ENCODE measurements at regions not wholly inside any gene's neighbourhood (a gene's known extent, or its start where the extent isn't known, plus 50 kb on each side); places are given as distances from the start of the nearest gene placed in this dataset.

DNA sequence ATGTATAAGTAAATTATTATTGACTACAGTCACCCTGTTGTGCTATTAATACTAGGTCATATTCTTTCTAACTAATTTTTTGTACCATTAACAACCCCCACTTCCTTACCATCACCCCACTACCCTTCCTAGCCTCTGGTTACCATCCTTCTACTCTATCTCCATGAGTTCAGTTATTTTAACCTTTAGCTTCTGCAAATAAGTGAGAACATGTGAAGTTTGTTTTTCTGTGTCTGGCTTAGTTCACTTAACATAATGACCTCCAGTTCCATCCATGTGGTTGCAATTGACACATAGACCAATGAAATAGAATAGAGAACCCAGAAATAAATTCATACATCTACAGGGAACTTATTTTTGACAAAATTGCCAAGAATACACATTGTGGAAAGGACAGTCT lies 55.4 kb upstream of the CHRNB4 start:
- DNase-seq = no peak
- no peak for TF ChIP-seq CTCF (IDR thresholded peaks at IDR 0.05)
- H3K4me3 Mint-ChIP-seq = no peak overlapping the region
- ChIA-PET CTCF (interaction anchor here (3.7 kb wide), 1 partner anchor 12 kb away, joined by 23 read pairs; no protein-coding TSS in a partner anchor), POLR2A (no interaction called here)
- no peaks in the 10 kb centered on the region for H3K4me1 Mint-ChIP-seq (ENCODE audit: low read depth)
- H3K36me3 Mint-ChIP-seq (ENCODE audit: low read depth) = no peaks in the 10 kb centered on the region
- ATAC-seq = no peak
- intact Hi-C loops (cut with micrococcal nuclease) = no loop called here
- no peaks in the 10 kb centered on the region for H3K9me3 Mint-ChIP-seq
- H3K27ac Mint-ChIP-seq = no peak overlapping the region
- peaks cover 2% of the 10 kb centered on the region for H3K27me3 Mint-ChIP-seq

GRCh38 chr15:78695854-78696253 lies 54.8 kb upstream of the CHRNB4 start:
- Mint-ChIP-seq H3K27me3 (peaks cover 2% of the 10 kb centered on the region), H3K27ac (no peak overlapping the region), H3K36me3 (ENCODE audit: low read depth) (no peaks in the 10 kb centered on the region), H3K4me3 (no peak overlapping the region), H3K4me1 (ENCODE audit: low read depth) (no peaks in the 10 kb centered on the region), H3K9me3 (no peaks in the 10 kb centered on the region)
- ATAC-seq (no peak), DNase-seq (no peak)
- no peak for TF ChIP-seq CTCF (IDR thresholded peaks at IDR 0.05)
- intact Hi-C loops (cut with micrococcal nuclease) = no loop called here
- ChIA-PET POLR2A (no interaction called here), CTCF (interaction anchor here (1.9 to 3.7 kb wide), 2 partner anchors 10 to 13 kb away, joined by 5 to 23 read pairs; no protein-coding TSS in a partner anchor)

DNA sequence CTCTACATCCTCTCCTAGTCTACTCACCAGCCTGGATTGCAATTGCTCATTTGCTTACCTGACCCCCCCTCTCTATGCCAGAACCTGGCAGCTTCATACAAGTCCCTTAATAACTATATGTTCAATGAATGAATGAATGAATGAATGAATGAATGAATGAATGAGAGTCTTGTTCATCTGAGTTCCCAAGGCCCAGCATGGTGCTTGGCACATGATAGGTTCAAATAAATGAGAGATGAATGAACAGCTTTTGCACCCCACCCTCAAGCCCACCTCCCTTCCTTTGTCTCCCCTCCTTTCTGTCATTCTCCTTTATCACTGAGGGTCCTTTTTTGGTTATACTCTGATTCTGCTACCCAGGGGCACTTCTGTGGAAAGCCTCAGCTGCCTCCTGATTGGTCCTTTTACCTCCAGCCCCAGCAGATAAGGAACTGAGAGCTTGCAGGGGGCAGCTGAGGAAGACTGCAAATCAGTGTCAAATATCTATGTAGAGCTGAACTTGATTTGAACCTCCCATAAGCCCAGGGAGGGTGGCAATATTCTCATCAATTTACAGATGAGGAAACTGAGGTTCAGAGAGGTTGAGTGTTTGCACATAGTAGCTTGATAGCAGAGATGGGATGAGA lies 54.1 kb upstream of the CHRNB4 start:
- DNase-seq = no peak
- Mint-ChIP-seq H3K9me3 (no peaks in the 10 kb centered on the region), H3K4me3 (no peak overlapping the region), H3K4me1 (ENCODE audit: low read depth) (no peaks in the 10 kb centered on the region), H3K36me3 (ENCODE audit: low read depth) (no peaks in the 10 kb centered on the region), H3K27me3 (peaks cover 2% of the 10 kb centered on the region), H3K27ac (no peak overlapping the region)
- no peak for ATAC-seq
- POLR2A ChIA-PET = no interaction called here
- intact Hi-C loops (cut with micrococcal nuclease) = no loop called here
- TF ChIP-seq CTCF (IDR thresholded peaks at IDR 0.05) = no peak
- CTCF ChIA-PET = interaction anchor here (1.9 to 3.7 kb wide), 2 partner anchors 10 to 14 kb away, joined by 5 to 23 read pairs; no protein-coding TSS in a partner anchor

- no peak for TF ChIP-seq CTCF (IDR thresholded peaks at IDR 0.05)
- H3K36me3 Mint-ChIP-seq (ENCODE audit: low read depth) = no peaks in the 10 kb centered on the region
- DNase-seq (no peak), ATAC-seq (no peak)
- POLR2A ChIA-PET = interaction anchor here (0.6 kb wide), 1 partner anchor 652 kb away, joined by 3 read pairs; no protein-coding TSS in a partner anchor
- no peaks in the 10 kb centered on the region for H3K27me3 Mint-ChIP-seq
- CTCF ChIA-PET = interaction anchor here (2.0 kb wide), 1 partner anchor 17 kb away, joined by 9 read pairs; no protein-coding TSS in a partner anchor
- no peaks in the 10 kb centered on the region for H3K4me1 Mint-ChIP-seq (ENCODE audit: low read depth)
- intact Hi-C loops (cut with micrococcal nuclease) = no loop called here
- no peak overlapping the region for H3K4me3 Mint-ChIP-seq
- H3K9me3 Mint-ChIP-seq = no peaks in the 10 kb centered on the region
- H3K27ac Mint-ChIP-seq = no peak overlapping the region
Measured at GRCh38 chr15:78691851-78692421, 50.9 kb upstream of the CHRNB4 start.

DNA sequence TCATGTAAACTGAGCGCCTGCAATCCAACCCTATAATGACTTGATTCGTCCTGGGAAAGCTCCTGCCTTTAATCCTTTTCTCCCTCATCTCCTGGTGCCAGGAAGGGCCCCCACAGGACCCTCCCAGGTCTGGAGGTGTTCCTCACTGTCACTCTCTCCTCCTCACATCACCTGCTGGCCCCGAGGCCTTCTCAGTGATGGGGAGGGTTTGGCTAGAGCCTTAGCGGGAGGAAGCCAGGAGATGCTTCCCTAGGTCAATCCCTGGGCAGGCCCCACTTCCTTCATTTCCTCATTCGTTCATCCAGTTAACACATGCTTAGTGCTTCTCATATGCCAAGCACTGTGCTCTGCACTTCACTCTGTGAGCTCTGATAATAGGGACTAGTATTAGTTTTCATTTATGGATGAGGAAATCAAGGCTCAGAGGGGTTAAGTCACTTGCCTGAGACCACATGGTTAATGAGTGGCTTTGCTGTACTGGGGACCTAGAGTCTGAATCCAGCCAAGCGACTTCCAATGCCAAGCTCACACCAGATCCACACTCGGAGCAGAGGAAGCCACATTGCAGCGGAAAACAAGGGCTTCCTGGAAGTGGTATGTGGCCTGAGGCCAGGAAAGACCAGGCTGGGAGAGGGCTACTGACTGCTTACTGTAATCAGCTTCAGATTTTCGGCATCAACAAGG lies 50.3 kb upstream of the CHRNB4 start:
- DNase-seq = no peak
- CTCF ChIA-PET = interaction anchor here (1.8 to 2.0 kb wide), 2 partner anchors 18 to 72 kb away, joined by 4 to 9 read pairs; no protein-coding TSS in a partner anchor
- no peak for TF ChIP-seq CTCF (IDR thresholded peaks at IDR 0.05)
- H3K27ac Mint-ChIP-seq = no peak overlapping the region
- no peak for ATAC-seq
- no peak overlapping the region for H3K4me3 Mint-ChIP-seq
- H3K9me3 Mint-ChIP-seq = no peaks in the 10 kb centered on the region
- POLR2A ChIA-PET = interaction anchor here (0.6 kb wide), 1 partner anchor 652 kb away, joined by 3 read pairs; no protein-coding TSS in a partner anchor
- H3K36me3 Mint-ChIP-seq (ENCODE audit: low read depth) = no peaks in the 10 kb centered on the region
- intact Hi-C loops (cut with micrococcal nuclease) = no loop called here
- H3K4me1 Mint-ChIP-seq (ENCODE audit: low read depth) = no peaks in the 10 kb centered on the region
- no peaks in the 10 kb centered on the region for H3K27me3 Mint-ChIP-seq
